Gastroesophageal sphincter (tissue), 4 donors: ENCODE measurements at regions not wholly inside any gene's neighbourhood (a gene's known extent, or its start where the extent isn't known, plus 50 kb on each side); places are given as distances from the start of the nearest gene placed in this dataset.

Experiments
- ATAC-seq: fragments of 150-250 bp; one replicate; pipeline ENCODE4 v1.9.1; 2016; ENCODE audit warnings: mild to moderate bottlenecking, moderate library complexity
- H3K27ac ChIP-seq, 4 donors: fragments of 200-600 bp; sonication (generic) in 3 of 4; 1 replicate in 3 of 4; 2 replicates in 1 of 4; pipeline ENCODE4 v1.5.1; 2016 to 2019
- H3K27me3 ChIP-seq: fragments of 200-600 bp; sonication (generic); one replicate; pipeline ENCODE4 v1.5.1; 2019
- H3K36me3 ChIP-seq, 2 donors: fragments of 200-600 bp; sonication (generic); one replicate each; pipeline ENCODE4 v1.5.1; 2019; ENCODE audit warnings: control low read depth in 1 of 2
- H3K4me1 ChIP-seq, 3 donors: fragments of 200-600 bp; sonication (generic); 1 replicate in 2 of 3; 2 replicates in 1 of 3; pipeline ENCODE4 v1.5.1; 2016 to 2019; ENCODE audit warnings: control low read depth in 2 of 3
- H3K4me3 ChIP-seq, 2 donors: fragments of 200-600 bp; sonication (generic); one replicate each; pipeline ENCODE4 v1.5.1; 2019; ENCODE audit warnings: mild to moderate bottlenecking in 1 of 2, moderate library complexity in 1 of 2
- H3K9me3 ChIP-seq, 3 donors: fragments of 200-600 bp; sonication (generic); one replicate each; pipeline ENCODE4 v1.5.1; 2017 to 2019; ENCODE audit warnings: control low read depth in 2 of 3
- EP300 ChIP-seq: sonication (generic); formaldehyde crosslinking; IDR thresholded peaks from one replicate; pipeline ENCODE4 v1.6.1; 2017; ENCODE audit warnings: antibody characterized with exemption, mild to moderate bottlenecking
- POLR2A ChIP-seq, 2 donors: fragments of 450-650 bp; IDR thresholded peaks; one replicate each; pipeline ENCODE4 v1.6.1; 2017; ENCODE audit warnings: antibody characterized with exemption in 2 of 2, mild to moderate bottlenecking in 2 of 2, moderate library complexity in 1 of 2
- POLR2AphosphoS5 ChIP-seq: sonication (generic); formaldehyde crosslinking; IDR thresholded peaks from one replicate; pipeline ENCODE4 v1.6.1; 2017; ENCODE audit warnings: antibody characterized with exemption
- WGBS, 2 donors: methylation state at CpG; one replicate each; pipeline ENCODE4 v1.1.5; 2018; ENCODE audit warnings: low coverage in 1 of 2; 5-methylcytosine and 5-hydroxymethylcytosine counted together
- TF ChIP-seq, protein P1 (sequence below), 4 experiments: fragments of 200-600 bp in 2 of 4; fragments of 450-650 bp in 2 of 4; sonication (generic) in 1 of 4; IDR thresholded peaks; one replicate each; pipeline ENCODE4 v1.5.1; 2017 to 2019; ENCODE audit warnings: antibody characterized with exemption in 4 of 4, mild to moderate bottlenecking in 2 of 4, moderate library complexity in 2 of 4

DNA sequence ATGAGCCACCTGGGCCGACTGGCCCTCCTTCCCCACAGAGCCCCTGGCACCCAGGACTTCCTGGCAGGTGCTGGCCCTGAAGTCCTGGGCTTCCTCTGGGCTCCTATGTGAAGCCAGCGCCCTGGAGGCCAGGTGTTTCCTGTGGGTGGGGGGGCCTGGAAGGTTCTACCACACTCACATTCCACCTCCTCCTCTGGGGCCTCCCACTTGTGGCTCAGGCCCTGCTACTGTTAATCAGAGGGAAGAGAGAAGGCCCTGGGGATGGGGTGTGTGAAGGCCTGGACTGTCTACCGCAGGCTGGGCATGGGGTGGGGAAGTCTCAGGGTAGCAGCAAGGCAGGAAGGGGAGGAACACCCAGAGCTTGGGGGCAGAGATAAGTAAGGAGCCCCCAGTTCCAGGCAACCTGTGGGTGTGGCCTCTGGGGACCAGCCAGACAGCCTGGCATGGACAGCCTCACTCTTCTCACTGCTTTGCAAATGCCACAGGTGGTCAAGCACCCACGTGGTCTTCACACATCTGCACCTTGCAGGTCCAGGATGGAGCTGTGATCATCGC lies 111.9 kb upstream of the TNRC6C start:
- no peaks in the 10 kb centered on the region for H3K4me1 ChIP-seq
- H3K9me3 ChIP-seq, result no peaks in the 10 kb centered on the region
- ATAC-seq, result no peak
- no peaks in the 10 kb centered on the region for H3K36me3 ChIP-seq
- no peak overlapping the region for H3K27ac ChIP-seq
- 67% methylated on average over 1 of the region's 5 CpGs; no CpG with 5 or more reads in 1 of the 2 donors for WGBS, 2 donors
- no peak for TF ChIP-seq EP300
- TF ChIP-seq, protein P1, sequence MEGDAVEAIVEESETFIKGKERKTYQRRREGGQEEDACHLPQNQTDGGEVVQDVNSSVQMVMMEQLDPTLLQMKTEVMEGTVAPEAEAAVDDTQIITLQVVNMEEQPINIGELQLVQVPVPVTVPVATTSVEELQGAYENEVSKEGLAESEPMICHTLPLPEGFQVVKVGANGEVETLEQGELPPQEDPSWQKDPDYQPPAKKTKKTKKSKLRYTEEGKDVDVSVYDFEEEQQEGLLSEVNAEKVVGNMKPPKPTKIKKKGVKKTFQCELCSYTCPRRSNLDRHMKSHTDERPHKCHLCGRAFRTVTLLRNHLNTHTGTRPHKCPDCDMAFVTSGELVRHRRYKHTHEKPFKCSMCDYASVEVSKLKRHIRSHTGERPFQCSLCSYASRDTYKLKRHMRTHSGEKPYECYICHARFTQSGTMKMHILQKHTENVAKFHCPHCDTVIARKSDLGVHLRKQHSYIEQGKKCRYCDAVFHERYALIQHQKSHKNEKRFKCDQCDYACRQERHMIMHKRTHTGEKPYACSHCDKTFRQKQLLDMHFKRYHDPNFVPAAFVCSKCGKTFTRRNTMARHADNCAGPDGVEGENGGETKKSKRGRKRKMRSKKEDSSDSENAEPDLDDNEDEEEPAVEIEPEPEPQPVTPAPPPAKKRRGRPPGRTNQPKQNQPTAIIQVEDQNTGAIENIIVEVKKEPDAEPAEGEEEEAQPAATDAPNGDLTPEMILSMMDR (IDR thresholded peaks at IDR 0.05), result no peak
- no peak for TF ChIP-seq POLR2AphosphoS5
- TF ChIP-seq POLR2A (IDR thresholded peaks at IDR 0.05), result no peak
- no peaks in the 10 kb centered on the region for H3K27me3 ChIP-seq
- no peak overlapping the region for H3K4me3 ChIP-seq

DNA sequence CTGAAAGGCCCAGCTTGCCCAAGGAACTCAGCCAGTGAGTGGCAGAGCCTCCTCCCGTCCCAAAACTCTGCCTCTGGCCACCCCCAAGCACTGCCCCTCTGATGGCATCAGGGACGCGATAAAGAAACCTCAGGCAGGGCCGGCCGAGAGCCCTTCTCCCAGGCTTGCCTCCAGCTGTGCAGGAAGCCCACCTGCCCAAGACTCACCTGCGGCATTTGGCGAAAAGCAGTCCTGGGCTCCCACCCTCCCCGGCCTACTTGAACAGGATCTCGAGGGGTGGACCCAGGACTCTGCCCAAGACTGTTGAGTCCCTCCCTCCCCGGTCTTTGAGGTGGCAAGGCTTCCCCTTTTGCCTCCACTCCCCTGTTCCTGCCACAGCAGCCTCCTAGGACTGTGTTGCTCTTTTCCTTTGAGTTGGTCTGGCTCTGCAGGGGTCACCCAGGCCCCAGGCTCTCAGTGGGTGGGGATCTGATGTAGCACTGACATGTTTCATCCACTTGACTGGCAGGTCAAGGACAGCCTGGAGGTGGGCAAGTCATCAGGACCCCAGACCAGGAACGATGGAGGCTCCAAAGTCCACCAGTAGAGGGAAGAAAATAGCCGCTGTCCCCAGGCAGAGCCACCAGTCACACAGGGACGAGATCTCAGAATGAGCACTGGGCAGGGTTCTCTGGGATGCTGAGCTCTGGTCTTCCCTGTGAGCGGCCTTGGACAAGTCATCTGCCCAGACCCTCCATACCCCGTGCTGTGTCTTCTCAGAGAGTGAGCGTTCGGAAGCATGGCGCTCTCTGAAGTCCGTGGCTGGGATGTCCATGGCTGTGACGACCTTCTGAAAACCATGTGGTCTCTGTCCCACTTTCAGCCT lies 111.0 kb upstream of the TNRC6C start:
- 100% methylated on average over 1 to 5 of the region's 20 CpGs for WGBS, 2 donors
- Histone ChIP-seq H3K36me3 (no peaks in the 10 kb centered on the region), H3K27ac (no peak overlapping the region), H3K4me3 (no peak overlapping the region), H3K4me1 (no peaks in the 10 kb centered on the region), H3K9me3 (no peaks in the 10 kb centered on the region), H3K27me3 (no peaks in the 10 kb centered on the region)
- TF ChIP-seq POLR2A (IDR thresholded peaks at IDR 0.05), result no peak
- no peak for TF ChIP-seq POLR2AphosphoS5
- TF ChIP-seq, protein P1 (IDR thresholded peaks at IDR 0.05), result no peak
- no peak for TF ChIP-seq EP300
- no peak for ATAC-seq

GRCh38 chr17:77848257-77848656 lies 110.2 kb upstream of the TNRC6C start:
- H3K4me1 ChIP-seq, result no peaks in the 10 kb centered on the region
- no peaks in the 10 kb centered on the region for H3K9me3 ChIP-seq
- no peaks in the 10 kb centered on the region for H3K27me3 ChIP-seq
- TF ChIP-seq POLR2A (IDR thresholded peaks at IDR 0.05) (no peak), POLR2AphosphoS5 (no peak), EP300 (no peak)
- TF ChIP-seq, protein P1 (IDR thresholded peaks at IDR 0.05), result no peak
- no peak overlapping the region for H3K4me3 ChIP-seq
- no peak overlapping the region for H3K27ac ChIP-seq
- no peaks in the 10 kb centered on the region for H3K36me3 ChIP-seq
- 79 to 89% methylated on average over 8 to 11 of the region's 12 CpGs for WGBS, 2 donors
- no peak for ATAC-seq

GRCh38 chr17:77849239-77849638 lies 109.3 kb upstream of the TNRC6C start:
- H3K4me3 ChIP-seq, result no peak overlapping the region
- 91 to 97% methylated on average over 4 to 6 of the region's 6 CpGs for WGBS, 2 donors
- H3K4me1 ChIP-seq, result no peaks in the 10 kb centered on the region
- H3K36me3 ChIP-seq, result no peaks in the 10 kb centered on the region
- TF ChIP-seq, protein P1 (IDR thresholded peaks at IDR 0.05), result no peak
- TF ChIP-seq EP300 (no peak), POLR2AphosphoS5 (no peak), POLR2A (IDR thresholded peaks at IDR 0.05) (no peak)
- no peaks in the 10 kb centered on the region for H3K27me3 ChIP-seq
- ATAC-seq, result no peak
- no peaks in the 10 kb centered on the region for H3K9me3 ChIP-seq
- no peak overlapping the region for H3K27ac ChIP-seq

GRCh38 chr17:77851921-77852320 lies 106.6 kb upstream of the TNRC6C start:
- H3K27ac ChIP-seq, result no peak overlapping the region
- no peak overlapping the region for H3K4me3 ChIP-seq
- H3K27me3 ChIP-seq, result no peaks in the 10 kb centered on the region
- TF ChIP-seq POLR2AphosphoS5 (no peak), POLR2A (IDR thresholded peaks at IDR 0.05) (no peak), EP300 (no peak)
- TF ChIP-seq, protein P1 (IDR thresholded peaks at IDR 0.05), result no peak
- 90% methylated on average over 3 to 5 of the region's 5 CpGs for WGBS, 2 donors
- no peaks in the 10 kb centered on the region for H3K9me3 ChIP-seq
- ATAC-seq, result no peak
- no peaks in the 10 kb centered on the region for H3K36me3 ChIP-seq
- H3K4me1 ChIP-seq, result no peaks in the 10 kb centered on the region
